ENCODE measurements at regions not wholly inside any gene's neighbourhood (a gene's known extent, or its start where the extent isn't known, plus 50 kb on each side); places are given as distances from the start of the nearest gene placed in this dataset.

DNA sequence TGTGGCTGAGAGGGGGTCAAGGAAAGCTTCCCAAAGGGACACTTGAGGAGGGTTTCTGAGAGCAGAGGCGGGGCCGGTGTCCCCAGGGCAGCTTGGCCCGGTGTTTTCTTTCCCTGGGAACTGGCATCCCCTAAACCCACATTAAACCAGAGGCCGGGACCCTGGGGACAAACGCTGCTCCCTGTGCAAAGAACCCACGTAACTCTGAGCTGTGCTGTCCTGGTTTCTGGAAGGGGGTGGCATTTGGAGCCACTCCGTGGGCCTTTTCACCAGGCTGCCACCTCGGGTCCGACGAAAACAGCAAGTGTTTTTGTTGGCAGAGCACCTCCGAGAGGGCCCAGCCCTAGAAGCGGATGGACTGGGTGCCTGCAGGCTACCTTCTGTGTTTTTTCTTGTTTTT lies 100.2 kb upstream of the ANO1 start:
- DNase-seq, result no peak

DNA sequence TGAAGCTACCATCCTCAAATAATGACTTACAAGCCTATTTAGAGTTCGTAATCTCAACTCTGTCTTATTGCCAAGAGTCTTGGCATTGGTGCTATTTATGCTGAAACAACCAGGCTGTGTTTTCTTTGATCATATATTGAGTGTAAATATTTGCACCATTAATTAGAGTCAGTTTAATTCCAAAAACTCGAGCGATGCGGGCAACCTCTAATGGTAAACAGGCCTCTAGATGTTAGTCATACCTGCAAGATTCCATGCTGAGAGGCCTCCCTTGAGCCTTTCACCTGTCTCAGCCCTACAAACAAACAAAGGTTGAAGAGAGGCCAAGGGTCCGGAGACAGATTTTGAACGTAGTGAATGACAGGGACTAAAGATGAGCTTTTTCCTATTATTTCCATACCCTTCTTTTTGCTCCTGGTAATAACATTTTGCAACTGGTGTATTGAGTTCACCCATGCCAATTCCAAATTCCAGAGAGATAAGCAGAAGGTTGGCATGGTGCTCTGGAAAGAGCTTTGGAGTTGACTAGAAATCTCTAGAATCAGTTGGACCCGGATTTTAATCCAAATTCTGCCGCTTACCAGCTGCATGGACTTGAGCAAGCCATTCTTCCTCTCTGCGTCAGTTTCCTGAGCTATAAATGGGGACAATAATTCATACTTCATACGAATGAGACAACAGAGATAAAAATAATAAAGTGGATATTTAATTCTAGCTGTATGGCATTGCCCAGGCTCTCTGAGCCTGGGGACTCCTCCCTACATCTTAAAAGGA lies 99.1 kb upstream of the ANO1 start:
- DNase-seq, result no peak

DNA sequence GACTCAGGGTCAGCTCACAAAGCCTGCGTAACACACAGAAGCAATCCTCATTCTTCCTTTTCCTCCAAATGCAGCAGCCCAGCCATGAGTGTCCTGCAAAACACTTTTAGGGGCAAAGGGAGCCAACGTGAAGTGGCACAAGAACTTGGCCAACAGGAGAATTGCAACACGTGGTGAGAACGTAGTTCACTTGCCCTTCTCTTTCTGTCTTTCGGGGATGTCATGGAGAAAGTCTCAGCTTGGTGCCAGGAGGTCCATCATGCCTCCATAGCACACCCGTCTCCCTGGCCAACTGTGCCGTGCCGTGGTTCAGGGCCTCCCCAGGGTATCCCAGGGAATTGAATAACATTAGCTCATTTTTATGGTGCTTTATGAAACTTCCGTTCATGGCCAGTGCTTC lies 98.5 kb upstream of the ANO1 start:
- DNase-seq, result no peak

DNA sequence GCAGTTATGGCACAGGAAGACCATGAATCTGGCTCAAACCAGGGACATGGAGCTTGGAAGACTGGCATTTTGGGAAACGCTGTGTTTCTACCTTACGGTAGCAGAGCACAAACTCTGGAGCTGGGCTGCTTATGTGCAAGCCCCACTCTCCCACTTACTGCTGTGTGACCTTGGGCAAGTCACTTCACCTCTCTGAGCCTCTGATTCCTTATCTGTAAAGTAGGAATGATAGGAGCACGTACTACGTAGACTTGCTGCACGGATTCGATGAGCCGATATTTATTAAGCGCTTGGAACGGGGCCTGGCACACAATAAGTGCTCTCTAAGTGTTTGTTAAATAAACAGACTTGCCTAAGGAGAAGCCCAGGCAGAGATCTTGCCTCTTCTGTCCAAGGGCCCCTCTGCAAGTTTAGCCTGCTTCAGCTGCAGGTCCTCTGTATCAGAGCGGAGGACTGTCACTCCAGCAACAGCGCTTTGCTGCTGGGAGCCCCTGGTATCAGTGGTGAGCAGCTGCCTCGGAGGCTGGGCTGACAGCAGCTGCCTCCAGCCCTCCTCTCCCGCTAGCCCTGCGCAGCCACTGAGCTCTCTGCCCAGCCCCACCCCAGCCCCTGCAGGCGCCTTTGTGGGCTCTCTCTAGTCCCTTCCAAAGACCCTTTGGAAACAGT lies 96.9 kb upstream of the ANO1 start:
- no peak for DNase-seq

DNA sequence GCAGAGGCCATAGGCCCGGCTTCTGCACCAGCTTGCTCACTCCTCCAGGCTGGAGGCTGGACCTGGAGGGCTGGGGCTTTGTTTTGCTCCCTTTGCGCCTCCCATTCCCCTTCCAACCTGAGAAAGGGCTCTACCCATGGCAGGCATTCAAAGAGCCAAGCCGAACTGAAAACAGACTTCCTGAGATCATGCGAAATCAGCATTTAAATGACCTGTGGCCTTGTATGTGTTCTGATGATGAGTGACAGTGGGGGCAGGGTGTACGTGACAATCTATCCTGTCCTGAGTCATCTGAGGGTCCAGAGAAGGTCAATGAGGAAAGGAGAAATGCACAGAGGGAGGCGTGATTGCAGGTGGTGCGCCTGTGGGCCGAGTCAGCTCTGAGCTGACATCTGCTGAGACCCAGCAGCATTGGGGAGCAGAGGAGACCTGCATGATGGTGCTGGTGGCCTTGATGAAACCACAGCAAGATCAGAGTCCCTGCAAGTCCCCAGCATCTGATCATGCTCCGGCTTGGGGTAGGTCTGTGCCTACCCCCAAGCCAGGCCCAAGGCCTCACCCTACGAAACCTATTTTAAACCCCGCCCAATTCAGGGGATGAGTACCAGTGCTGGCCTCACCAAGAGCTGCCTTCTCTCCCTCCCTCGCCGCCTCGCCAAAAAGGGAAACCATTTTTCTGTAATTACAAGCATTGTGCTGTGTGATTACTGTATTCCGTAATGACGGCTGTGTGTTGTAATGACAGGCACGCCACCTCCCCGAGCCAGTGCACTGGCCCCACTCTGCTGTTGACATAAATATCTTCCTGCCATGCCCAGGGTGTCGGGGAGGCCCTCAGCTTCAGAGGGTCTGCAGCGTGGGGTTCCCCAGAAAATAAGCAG lies 95.2 kb upstream of the ANO1 start:
- no peak for DNase-seq

DNA sequence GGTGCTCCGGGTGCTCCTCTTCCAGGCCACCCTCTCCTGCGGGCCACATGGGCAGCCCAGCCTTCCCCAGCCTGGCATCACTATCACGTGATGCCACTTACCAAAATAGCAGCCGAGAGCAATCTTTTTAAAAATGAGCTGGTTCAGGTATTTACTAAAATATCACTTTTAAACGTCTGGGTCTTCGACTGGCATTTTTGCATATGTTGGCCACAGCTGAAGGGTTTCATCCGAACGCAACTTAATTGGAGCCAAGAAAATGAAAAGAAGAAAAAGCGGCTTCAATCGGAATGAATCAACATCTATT lies 94.6 kb upstream of the ANO1 start:
- DNase-seq, result no peak

DNA sequence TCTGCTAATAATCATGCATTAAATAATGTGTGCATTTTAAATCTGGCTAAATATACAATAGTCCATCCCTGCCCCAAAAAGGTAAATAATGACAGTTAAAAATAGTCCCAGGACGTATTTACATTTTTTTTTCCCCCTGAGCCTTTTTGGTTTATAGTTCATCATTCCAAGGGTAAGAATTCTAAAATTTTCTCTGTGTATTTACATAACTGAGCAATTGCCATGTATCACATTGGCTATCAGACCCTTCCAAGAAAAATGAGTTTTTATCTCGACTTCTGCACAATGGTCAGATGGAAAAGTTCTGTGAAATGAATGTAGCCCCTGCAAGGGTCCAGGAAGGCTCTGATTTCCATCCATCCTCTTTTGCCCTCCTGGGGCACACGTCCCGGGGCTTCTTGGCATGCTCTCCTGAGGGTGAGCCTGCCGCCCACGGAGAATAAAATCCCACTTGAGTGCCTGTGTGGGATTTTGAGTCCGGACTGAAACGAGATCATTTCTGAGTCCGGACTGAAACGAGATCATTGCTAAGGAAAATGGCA lies 94.1 kb upstream of the ANO1 start:
- DNase-seq, result no peak

DNA sequence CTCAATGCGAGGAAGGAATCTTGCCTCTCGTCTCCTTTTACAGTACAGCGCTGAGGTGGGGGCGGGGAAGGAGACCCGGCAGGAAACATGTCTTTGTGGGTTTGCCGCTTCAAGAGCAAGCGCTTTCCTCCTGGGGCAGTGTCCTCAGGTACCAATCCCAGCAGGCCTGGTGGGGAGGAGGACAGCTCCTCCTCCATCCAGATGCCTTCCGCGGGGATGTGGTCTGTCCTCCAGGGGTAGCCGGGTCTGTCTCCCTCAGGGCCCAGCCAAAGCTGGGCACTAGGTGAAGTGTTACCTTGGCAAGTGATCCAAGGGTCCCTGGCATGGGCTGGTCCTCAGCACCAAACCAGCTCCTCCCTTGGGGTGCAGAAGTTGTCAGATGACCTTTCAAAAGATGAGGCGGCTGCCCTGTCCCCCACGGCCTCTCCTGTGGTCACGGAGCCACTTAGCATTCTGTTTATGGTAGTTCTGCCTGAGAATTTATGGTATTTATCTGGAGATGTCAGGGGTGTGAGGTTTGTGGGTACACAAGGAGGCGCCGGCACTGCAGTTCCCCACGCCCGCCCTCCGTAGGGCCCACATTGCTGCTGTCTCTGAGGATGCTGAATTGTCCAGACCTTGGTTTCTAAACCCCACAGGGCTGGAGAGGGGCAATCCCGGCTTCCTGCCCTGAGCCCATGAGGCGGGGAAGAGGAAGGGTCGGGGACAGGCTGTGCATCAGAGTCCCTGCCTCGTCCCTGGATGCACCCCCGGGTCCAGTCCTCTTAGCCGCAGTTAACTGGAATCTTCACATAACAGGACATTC lies 93.5 kb upstream of the ANO1 start:
- no peak for DNase-seq

DNA sequence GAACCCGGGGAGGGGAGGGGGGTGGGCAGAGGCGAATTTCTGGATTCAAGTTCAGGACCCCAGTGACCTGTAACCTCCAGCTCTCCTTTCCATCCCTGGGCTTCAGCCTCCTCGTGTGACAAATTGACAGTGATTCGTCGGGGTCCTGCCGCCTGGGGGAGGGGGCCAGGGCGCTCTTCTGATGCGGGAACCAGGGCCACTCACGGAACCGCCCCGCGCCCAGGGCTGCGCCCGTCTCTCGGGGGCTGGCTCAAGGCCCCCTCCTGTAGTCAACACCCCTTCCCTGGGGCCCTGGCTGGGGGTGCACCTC lies 92.8 kb upstream of the ANO1 start:
- DNase-seq, result no peak

DNA sequence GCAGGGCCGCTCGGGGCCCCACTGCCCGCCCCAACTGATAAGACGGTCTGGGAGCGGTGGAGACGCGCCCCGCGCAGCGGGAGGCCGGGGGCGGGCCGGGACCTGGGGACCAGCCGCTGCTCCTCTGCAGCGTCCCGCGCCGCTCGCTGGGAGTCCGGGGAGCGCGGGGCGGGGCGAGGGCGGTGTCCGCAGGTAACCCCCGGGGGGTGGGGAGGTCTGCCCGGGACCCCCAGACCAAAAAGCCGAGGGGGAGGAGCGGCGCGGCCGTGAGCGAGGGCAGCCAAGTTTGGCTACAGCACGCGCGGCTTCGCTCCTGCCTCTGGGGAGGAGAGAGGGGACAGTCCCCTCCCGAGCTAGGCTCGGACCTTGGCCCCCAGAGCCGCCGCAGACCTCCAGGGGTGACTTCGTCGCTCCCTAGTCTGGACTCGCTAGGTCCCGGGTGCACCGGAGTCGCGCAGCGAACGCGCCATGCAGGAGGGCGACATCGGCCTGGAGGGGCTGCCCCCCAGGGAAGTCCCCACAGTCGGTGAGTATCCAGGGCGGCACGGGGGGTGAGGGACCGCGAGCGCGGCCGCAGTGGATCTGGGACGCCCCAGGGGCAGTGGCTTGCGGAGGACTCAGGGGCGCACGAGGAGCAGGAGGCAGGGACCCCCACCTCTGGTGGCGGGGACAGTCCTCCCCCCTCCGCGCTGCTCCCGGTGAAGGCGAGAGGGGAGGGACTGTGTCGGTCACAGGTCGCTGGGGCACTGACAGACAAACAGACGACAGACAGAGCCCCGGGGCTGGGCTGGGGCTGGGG lies 92.3 kb upstream of the ANO1 start:
- no peak for DNase-seq

DNA sequence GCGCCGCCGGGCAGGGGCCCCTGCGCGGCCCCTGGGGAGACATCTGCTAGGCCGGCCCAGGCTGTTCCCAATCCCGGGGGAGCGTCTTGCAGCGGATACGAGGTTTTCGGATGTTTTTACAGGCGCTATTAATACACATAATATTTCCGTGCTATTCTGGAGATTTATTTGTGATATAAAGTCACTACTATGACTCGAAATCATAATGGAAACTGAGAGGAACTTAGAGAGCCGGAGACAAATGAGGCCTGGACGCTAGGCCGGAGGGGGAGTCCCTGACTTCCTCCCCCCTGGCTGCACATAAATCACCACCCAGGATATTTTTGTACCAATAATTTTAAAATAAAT lies 91.7 kb upstream of the ANO1 start:
- DNase-seq, result no peak

DNA sequence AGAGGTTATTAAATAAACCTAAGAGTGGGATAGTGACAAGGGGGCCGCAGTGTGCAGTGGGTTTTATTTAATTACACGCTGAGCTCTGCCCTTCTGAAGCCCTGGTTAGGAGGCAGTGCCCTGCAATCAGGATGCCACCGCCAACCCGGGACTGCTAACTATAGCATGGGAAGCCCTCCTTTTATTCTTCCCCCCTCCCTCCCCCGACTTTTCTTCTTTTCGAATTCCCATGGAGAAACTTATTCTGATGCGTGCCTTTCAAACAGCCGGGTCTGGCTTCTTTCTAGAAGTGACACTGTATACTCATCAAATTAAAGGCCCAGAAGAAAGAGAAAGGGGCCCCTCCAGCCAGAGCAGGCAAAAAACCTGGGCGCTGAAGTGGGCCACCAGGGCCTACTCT lies 91.3 kb upstream of the ANO1 start:
- DNase-seq, result no peak

DNA sequence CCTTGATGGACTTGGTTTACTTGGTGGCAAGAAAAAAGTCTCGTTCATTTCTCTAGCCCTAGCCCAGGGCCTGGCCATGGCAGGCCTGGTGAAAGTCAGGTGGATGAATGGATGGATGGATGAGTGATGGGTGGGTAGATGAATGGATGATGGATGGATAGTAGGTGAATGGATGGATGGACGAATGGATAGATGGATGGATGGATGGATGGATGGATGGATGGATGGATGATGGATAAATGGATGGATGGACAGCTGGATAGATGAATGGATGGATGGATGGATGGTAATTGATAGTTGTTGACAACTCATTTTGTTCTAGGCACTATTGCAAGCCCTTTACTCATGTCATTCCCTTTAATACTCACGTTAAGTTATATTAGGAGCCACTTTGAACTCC lies 86.1 kb upstream of the ANO1 start:
- DNase-seq, result no peak

DNA sequence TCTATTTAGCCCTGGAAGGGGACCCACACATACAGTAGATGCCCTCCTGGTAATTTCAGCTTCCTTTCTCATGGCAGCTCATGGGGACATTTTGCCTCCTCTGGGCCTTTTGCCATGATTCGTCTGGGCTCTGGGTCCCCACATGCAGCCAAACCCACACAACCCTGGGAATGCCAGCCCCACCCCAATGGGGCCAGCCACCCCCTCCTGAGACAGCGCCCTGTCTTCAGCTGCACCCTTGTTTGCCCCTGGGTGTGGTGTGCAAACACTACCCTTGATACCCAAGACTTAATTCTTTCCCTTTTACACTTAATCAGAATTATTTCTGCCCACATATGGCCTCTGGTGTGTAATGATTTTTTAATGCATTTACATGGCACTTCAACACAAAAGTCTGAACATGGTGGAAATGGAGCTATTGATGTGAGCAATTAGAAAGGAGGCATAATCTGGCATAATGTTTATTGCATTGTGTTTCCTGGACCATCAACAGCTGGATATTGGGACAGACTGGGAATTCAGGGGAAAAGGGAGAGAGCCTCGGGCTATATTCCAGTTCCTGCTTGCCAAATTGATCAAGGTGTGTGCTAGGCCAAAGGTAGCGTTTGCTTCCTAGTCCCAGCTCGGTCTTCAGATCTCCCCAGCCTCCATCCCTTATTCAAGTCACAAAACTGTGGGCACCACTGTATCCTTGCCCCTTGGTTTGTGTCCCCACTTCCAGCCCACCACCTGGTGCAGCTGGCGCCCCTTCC lies 85.0 kb upstream of the ANO1 start:
- DNase-seq, result no peak

DNA sequence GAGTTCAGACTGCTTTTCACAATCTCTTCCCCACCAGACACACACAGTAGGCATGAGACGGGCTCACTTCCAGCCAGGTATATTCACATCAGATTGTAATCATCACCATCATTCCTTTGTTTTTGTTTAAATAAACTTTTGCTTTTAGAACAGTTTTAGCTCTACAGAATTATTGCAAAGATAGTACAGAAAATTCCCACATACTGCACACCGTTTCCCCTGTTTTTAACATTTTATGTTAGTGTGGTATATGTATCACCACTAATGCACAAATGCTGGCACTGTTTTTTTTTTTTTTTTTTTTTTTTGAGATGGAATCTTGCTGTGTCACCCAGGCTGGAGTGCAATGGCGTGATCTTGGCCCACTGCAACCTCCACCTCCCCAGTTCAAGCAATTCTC lies 83.3 kb upstream of the ANO1 start:
- DNase-seq, result no peak

DNA sequence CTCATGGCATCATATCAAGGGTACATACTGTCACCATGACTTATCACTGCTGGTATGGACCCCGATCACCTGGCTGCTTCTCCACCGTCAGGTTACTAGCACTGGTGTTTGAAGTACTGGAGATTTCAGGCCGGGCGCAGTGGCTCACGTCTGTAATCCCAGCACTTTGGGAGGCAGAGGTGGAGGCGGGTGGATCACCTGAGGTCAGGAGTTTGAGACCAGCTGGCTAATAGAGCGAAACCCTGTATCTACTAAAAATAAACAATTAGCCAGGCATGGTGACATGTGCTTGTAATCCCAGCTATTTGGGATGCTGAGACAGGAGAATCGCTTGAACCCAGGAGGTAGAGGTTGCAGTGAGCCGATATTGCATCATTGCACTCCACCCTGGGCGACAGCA lies 82.4 kb upstream of the ANO1 start:
- no peak for DNase-seq

DNA sequence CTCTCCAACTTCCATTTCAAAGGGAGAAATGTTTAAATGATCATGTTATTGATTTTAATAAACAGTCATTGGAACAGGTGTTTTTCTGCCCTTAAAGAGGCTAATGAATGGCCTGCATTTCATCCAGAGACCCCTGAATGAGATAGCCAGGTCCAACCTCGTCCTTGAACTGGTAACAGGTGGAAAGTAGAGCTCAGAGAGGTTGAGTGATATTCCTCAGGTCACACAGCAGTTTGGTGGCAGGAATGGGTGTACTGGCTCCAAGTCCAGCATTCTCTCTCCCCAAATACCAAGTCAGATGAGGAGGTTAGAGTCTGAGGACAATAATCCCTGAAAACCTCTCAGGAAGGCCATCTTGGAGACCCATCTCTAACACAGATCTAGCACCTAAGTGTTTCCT lies 81.7 kb upstream of the ANO1 start:
- DNase-seq, result no peak

DNA sequence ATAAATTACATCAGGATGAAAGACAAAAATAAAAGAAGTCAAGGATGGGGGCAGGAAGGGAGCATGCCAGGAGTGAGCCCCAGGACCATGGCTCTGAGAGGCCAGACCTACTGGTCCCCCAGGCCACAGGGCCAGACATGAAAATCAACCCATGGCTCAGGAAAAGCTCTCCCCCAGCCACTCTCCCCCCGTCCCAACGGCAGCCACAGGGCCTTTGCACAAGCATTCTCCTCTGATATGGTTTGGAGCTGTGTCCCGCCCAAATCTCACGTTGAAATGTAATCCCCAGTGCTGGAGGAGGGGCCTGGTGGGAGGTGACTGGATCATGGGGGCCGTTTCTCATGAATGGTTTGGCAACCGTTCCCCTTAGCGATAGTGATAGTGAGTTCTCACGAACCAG lies 80.8 kb upstream of the ANO1 start:
- no peak for DNase-seq

DNA sequence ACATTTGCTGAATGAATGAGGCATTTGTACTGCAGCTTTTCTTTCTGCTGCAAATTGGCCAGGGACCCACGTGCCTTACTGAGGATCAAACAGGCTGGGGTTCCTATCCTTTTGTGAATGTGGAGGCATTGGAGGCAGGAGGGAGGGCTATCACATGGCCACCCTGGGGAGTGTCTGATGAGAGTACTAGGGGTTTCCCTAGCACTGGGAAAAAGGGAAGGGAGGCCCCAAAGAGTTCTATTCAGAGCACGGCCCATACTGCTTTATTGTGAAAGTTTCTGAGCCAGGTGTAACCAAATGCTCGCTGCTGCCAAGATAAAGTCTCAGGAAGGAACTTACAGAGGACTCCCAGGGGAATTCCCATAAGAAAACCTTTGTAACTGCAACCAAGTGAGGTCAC lies 78.4 kb upstream of the ANO1 start:
- DNase-seq, result no peak

DNA sequence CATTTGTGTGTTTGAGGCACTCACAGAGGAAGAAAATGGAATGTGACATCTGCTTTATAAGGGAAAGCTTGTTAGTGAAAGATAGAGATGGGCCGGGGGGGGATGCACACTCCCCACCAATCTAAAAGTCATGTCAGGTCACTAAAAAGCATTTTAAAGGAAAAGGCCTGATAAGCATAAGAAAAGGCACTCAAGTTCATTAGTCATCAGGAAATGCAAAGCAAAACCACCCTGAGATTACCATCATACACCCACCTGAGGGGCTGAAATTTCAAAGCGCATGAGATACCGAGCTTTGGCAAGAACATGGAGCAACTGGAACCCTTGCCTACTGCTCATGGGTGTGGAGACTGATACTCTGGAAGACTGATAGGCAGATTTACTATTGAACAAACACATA lies 77.9 kb upstream of the ANO1 start:
- no peak for DNase-seq

DNA sequence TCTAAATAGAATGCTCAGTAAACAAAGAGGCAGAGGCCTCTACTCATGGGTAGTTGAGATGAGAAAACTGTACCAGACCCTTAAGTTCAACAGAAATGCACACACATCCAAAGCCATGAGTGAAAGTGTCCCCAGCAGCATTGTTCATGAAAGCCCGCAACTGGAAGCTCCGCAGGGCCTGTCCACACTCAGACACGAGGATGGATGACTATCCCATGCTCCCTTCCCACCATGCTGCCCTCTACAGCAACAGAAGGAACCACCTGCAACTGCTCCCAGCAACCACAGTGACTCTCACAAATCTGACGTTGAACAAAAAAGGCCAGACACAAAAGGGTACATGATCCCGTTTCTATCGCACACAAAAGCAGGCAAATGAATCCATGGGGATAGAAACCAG lies 76.9 kb upstream of the ANO1 start:
- no peak for DNase-seq

DNA sequence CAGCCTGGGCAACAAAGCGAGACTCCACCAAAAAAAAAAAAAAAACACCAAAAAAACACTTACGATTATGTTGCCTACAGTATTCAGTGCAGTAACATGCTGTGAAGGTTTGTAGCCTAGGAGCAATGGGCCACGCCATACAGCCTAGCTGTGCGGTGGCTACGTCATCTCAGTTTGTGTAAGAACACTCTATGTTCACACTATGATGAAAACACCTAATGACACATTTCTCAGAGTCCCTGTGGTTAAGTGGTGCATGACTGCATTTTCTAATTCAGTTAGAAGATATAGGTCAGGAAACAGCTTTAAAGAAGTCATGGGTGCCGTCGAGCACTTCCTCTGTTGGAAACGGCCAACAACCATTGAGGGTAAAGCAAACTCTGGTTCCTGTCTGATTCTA lies 75.7 kb upstream of the ANO1 start:
- DNase-seq, result no peak
